ENCODE measurements at regions not wholly inside any gene's neighbourhood (a gene's known extent, or its start where the extent isn't known, plus 50 kb on each side); places are given as distances from the start of the nearest gene placed in this dataset.

GRCh38 chr13:27353708-27354107 lies 70.7 kb upstream of the GTF3A start:
- no peaks in the 10 kb centered on the region for H3K4me1 ChIP-seq (ENCODE audit: insufficient read depth, low read length)
- H3K9ac ChIP-seq (ENCODE audit: low read depth, low read length): no peak overlapping the region
- no peaks in the 10 kb centered on the region for H3K36me3 ChIP-seq (ENCODE audit: insufficient read depth, low read length)
- DNase-seq (no peak), ATAC-seq (ENCODE audit: insufficient read depth, low read depth) (no peak)
- no peak for TF ChIP-seq EZH2 (IDR thresholded peaks at IDR 0.05; ENCODE audit: borderline replicate concordance, low read depth, low read length, severe bottlenecking)
- no peak for TF ChIP-seq CTCF (IDR thresholded peaks at IDR 0.05; ENCODE audit: borderline replicate concordance, extremely low read depth, low read length, poor library complexity, severe bottlenecking)
- H3K27ac ChIP-seq (ENCODE audit: low read length): no peak overlapping the region
- H3K27me3 ChIP-seq (ENCODE audit: insufficient read depth, low read length, poor library complexity): peaks cover 6% of the 10 kb centered on the region
- no peak overlapping the region for H3K4me3 ChIP-seq (ENCODE audit: low read depth in 1 of 2, low read length in 2 of 2)
- H2AFZ ChIP-seq (ENCODE audit: low read depth, low read length): no peak overlapping the region
- H3K9me3 ChIP-seq (ENCODE audit: insufficient read depth, low read length, severe bottlenecking): no peaks in the 10 kb centered on the region
- H4K20me1 ChIP-seq (ENCODE audit: insufficient read depth, low read length): no peaks in the 10 kb centered on the region
- no peak overlapping the region for H3K4me2 ChIP-seq (ENCODE audit: insufficient read depth, low read length)
- H3K79me2 ChIP-seq (ENCODE audit: insufficient read depth, low read length): no peaks in the 10 kb centered on the region

- TF ChIP-seq EZH2 (IDR thresholded peaks at IDR 0.05; ENCODE audit: borderline replicate concordance, low read depth, low read length, severe bottlenecking) (no peak), CTCF (IDR thresholded peaks at IDR 0.05; ENCODE audit: borderline replicate concordance, extremely low read depth, low read length, poor library complexity, severe bottlenecking) (no peak)
- Histone ChIP-seq H3K36me3 (ENCODE audit: insufficient read depth, low read length) (no peaks in the 10 kb centered on the region), H3K27ac (ENCODE audit: low read length) (no peak overlapping the region), H3K9me3 (ENCODE audit: insufficient read depth, low read length, severe bottlenecking) (no peaks in the 10 kb centered on the region), H3K4me3 (ENCODE audit: low read depth in 1 of 2, low read length in 2 of 2) (no peak overlapping the region), H3K9ac (ENCODE audit: low read depth, low read length) (no peak overlapping the region), H4K20me1 (ENCODE audit: insufficient read depth, low read length) (no peaks in the 10 kb centered on the region), H2AFZ (ENCODE audit: low read depth, low read length) (no peak overlapping the region), H3K27me3 (ENCODE audit: insufficient read depth, low read length, poor library complexity) (peaks cover 6% of the 10 kb centered on the region), H3K79me2 (ENCODE audit: insufficient read depth, low read length) (no peaks in the 10 kb centered on the region), H3K4me1 (ENCODE audit: insufficient read depth, low read length) (no peaks in the 10 kb centered on the region), H3K4me2 (ENCODE audit: insufficient read depth, low read length) (no peak overlapping the region)
- no peak for ATAC-seq (ENCODE audit: insufficient read depth, low read depth)
- no peak for DNase-seq
These were observed 70.0 kb upstream of the GTF3A start for GRCh38 chr13:27354379-27354778.

GRCh38 chr13:27355894-27356293 lies 68.5 kb upstream of the GTF3A start:
- no peak for ATAC-seq (ENCODE audit: insufficient read depth, low read depth)
- no peak overlapping the region for H3K4me2 ChIP-seq (ENCODE audit: insufficient read depth, low read length)

More at GRCh38 chr13:27355894-27356293, 68.5 kb upstream of the GTF3A start:
- no peaks in the 10 kb centered on the region for H3K4me1 ChIP-seq (ENCODE audit: insufficient read depth, low read length)
- H3K9me3 ChIP-seq (ENCODE audit: insufficient read depth, low read length, severe bottlenecking): no peaks in the 10 kb centered on the region
- H3K27ac ChIP-seq (ENCODE audit: low read length): no peak overlapping the region
- H3K27me3 ChIP-seq (ENCODE audit: insufficient read depth, low read length, poor library complexity): peaks cover 6% of the 10 kb centered on the region
- DNase-seq: no peak
- TF ChIP-seq CTCF (IDR thresholded peaks at IDR 0.05; ENCODE audit: borderline replicate concordance, extremely low read depth, low read length, poor library complexity, severe bottlenecking) (no peak), EZH2 (IDR thresholded peaks at IDR 0.05; ENCODE audit: borderline replicate concordance, low read depth, low read length, severe bottlenecking) (no peak)
- no peak overlapping the region for H2AFZ ChIP-seq (ENCODE audit: low read depth, low read length)
- no peaks in the 10 kb centered on the region for H3K79me2 ChIP-seq (ENCODE audit: insufficient read depth, low read length)
- no peak overlapping the region for H3K9ac ChIP-seq (ENCODE audit: low read depth, low read length)
- H4K20me1 ChIP-seq (ENCODE audit: insufficient read depth, low read length): no peaks in the 10 kb centered on the region
- no peak overlapping the region for H3K4me3 ChIP-seq (ENCODE audit: low read depth in 1 of 2, low read length in 2 of 2)
- no peaks in the 10 kb centered on the region for H3K36me3 ChIP-seq (ENCODE audit: insufficient read depth, low read length)
